HCT116 (cell line): ENCODE measurements at regions not wholly inside any gene's neighbourhood (a gene's known extent, or its start where the extent isn't known, plus 50 kb on each side); places are given as distances from the start of the nearest gene placed in this dataset.

ENCODE experiments used
- ATAC-seq: fragments of 200-7000 bp; cut with Tn5 transposase; 2 replicates; pipeline ENCODE4 v1.9.1; 2020; ENCODE audit warnings: mild to moderate bottlenecking, moderate library complexity
- BruUV-seq: library from RNA; stranded (reverse); fragments of 400-500 nt; replicated peaks from 2 replicates; lab custom pipeline; 2021; lab: Mats Ljungman, UMichigan
- CTCF ChIA-PET: fragments of 300-600 bp; sonication (Branson Sonifier 250); formaldehyde crosslinking; loops from one replicate; lab custom pipeline; 2021; ENCODE audit warnings: antibody characterized with exemption; lab: Charles Lee
- POLR2A ChIA-PET: fragments of 300-600, 350-600 bp; sonication (Branson Sonifier 250); formaldehyde crosslinking; loops from one replicate; lab custom pipeline; 2021; ENCODE audit warnings: antibody characterized with exemption; lab: Charles Lee
- RAD21 ChIA-PET, 2 experiments: fragments of 300-600 bp; sonication (Branson Sonifier 250); formaldehyde crosslinking; loops; one replicate each; lab custom pipeline; 2023; ENCODE audit warnings: low total read pairs in 2 of 2; ENCODE audit not compliant: uncharacterized antibody in 2 of 2, unreplicated experiment in 2 of 2, low non-redundant PET in 1 of 2; lab: Charles Lee
- DNase-seq: peaks from one replicate; pipeline ENCODE4 v3.0.0-alpha.2; 2010; ENCODE audit warnings: low read depth, low spot score
- H2AFZ ChIP-seq: fragments of 200-600 bp; shearing (Covaris generic), sonication (generic); 2 replicates; pipeline ENCODE4 v1.6.1; 2017; ENCODE audit warnings: low read depth, mixed run types, mixed read lengths, antibody characterized with exemption, low read length; ENCODE audit not compliant: poor library complexity, severe bottlenecking
- H3K27ac ChIP-seq: 2 replicates; pipeline ENCODE4 v1.5.1; 2012; ENCODE audit warnings: low read depth, low read length
- H3K27me3 ChIP-seq: fragments of 200-600 bp; sonication (generic); 2 replicates; pipeline ENCODE4 v1.6.1; 2016; ENCODE audit warnings: mixed run types, low read length, mixed read lengths; ENCODE audit not compliant: insufficient read depth
- H3K36me3 ChIP-seq, 2 experiments: fragments of 200-500 bp in 1 of 2; fragments of 200-600 bp in 1 of 2; sonication (Bioruptor generic) in 1 of 2; sonication (generic) in 1 of 2; 2 replicates each; pipeline versions ENCODE4 v1.5.1 to v1.6.1; 2014 to 2016; ENCODE audit warnings: low read length in 2 of 2, inconsistent platforms in 1 of 2, mixed read lengths in 1 of 2, mixed run types in 1 of 2; ENCODE audit not compliant: insufficient read depth in 2 of 2, control insufficient read depth in 1 of 2
- H3K4me1 ChIP-seq, 2 experiments: fragments of 200-600 bp in 1 of 2; sonication (generic) in 1 of 2; 2 replicates each; pipeline versions ENCODE4 v1.5.1 to v1.6.1; 2012 to 2017; ENCODE audit warnings: low read length in 2 of 2, inconsistent platforms in 1 of 2, mild to moderate bottlenecking in 1 of 2, mixed read lengths in 1 of 2, mixed run types in 1 of 2, moderate library complexity in 1 of 2; ENCODE audit not compliant: insufficient read depth in 2 of 2, control insufficient read depth in 1 of 2
- H3K4me2 ChIP-seq: fragments of 200-600 bp; sonication (generic); 2 replicates; pipeline ENCODE4 v1.6.1; 2017; ENCODE audit warnings: mixed run types, low read length, mixed read lengths
- H3K4me3 ChIP-seq, 2 experiments: fragments of 200-600 bp in 1 of 2; sonication (generic) in 1 of 2; replicated peaks in 1 of 2; 2 replicates each; pipeline ENCODE4 v1.5.1; 2011 to 2016; ENCODE audit warnings: low read length in 2 of 2, control low read depth in 1 of 2, low read depth in 1 of 2, mild to moderate bottlenecking in 1 of 2, mixed read lengths in 1 of 2, mixed run types in 1 of 2
- H3K79me2 ChIP-seq: fragments of 200-600 bp; sonication (generic); 2 replicates; pipeline ENCODE4 v1.6.1; 2017; ENCODE audit warnings: mild to moderate bottlenecking, mixed run types, low read length, moderate library complexity, mixed read lengths; ENCODE audit not compliant: insufficient read depth
- H3K9ac ChIP-seq: fragments of 200-600 bp; sonication (generic); 2 replicates; pipeline ENCODE4 v1.6.1; 2016; ENCODE audit warnings: low read length, mixed read lengths
- H3K9me2 ChIP-seq: fragments of 200-600 bp; sonication (generic), shearing (Covaris generic); 2 replicates; pipeline ENCODE4 v1.6.1; 2017; ENCODE audit warnings: mixed run types, mild to moderate bottlenecking, moderate library complexity; ENCODE audit not compliant: insufficient read depth
- H3K9me3 ChIP-seq, 2 experiments: fragments of 200-500 bp in 1 of 2; fragments of 200-600 bp in 1 of 2; sonication (Bioruptor generic) in 1 of 2; sonication (generic) in 1 of 2; 2 replicates each; pipeline ENCODE4 v1.6.1; 2014 to 2017; ENCODE audit warnings: low read length in 2 of 2, mixed read lengths in 2 of 2, inconsistent platforms in 1 of 2, low read depth in 1 of 2, mild to moderate bottlenecking in 1 of 2, mixed run types in 1 of 2, moderate library complexity in 1 of 2; ENCODE audit not compliant: control insufficient read depth in 1 of 2, insufficient read depth in 1 of 2
- H4K20me1 ChIP-seq: fragments of 200-600 bp; sonication (generic), shearing (Covaris generic); 2 replicates; pipeline ENCODE4 v1.6.1; 2017; ENCODE audit warnings: mixed run types, mild to moderate bottlenecking, moderate library complexity; ENCODE audit not compliant: insufficient read depth
- ATF3 ChIP-seq: IDR thresholded peaks from 2 replicates; pipeline ENCODE4 v1.6.1; 2012
- CBX3 ChIP-seq: IDR thresholded peaks from 2 replicates; pipeline ENCODE4 v1.6.1; 2012; ENCODE audit warnings: low read depth
- EGR1 ChIP-seq: IDR thresholded peaks from 2 replicates; pipeline ENCODE4 v1.6.1; 2012; ENCODE audit warnings: low read depth
- ELF1 ChIP-seq: IDR thresholded peaks from 2 replicates; pipeline ENCODE4 v1.6.1; 2012; ENCODE audit warnings: low read depth, borderline replicate concordance
- EZH2phosphoT487 ChIP-seq: fragments of 200-600 bp; IDR thresholded peaks from 2 replicates; pipeline ENCODE4 v1.6.1; 2018; ENCODE audit warnings: antibody characterized with exemption, borderline replicate concordance
- REST ChIP-seq: IDR thresholded peaks from 2 replicates; pipeline ENCODE4 v1.6.1; 2012; ENCODE audit warnings: low read depth
- SIN3A ChIP-seq: IDR thresholded peaks from 2 replicates; pipeline ENCODE4 v1.6.1; 2012; ENCODE audit warnings: low read depth
- SP1 ChIP-seq: IDR thresholded peaks from 2 replicates; pipeline ENCODE4 v1.6.1; 2012; ENCODE audit warnings: low read depth
- SRF ChIP-seq: IDR thresholded peaks from 2 replicates; pipeline ENCODE4 v1.6.1; 2012; ENCODE audit warnings: low read depth
- TCF7L2 ChIP-seq: IDR thresholded peaks from 2 replicates; pipeline ENCODE4 v1.7.0; 2011; ENCODE audit warnings: borderline replicate concordance, inconsistent platforms; ENCODE audit not compliant: insufficient read depth, insufficient read length; ENCODE audit errors: extremely low read depth
- YY1 ChIP-seq: IDR thresholded peaks from 2 replicates; pipeline ENCODE4 v1.6.1; 2011; ENCODE audit warnings: low read length, low read depth, moderate library complexity, mild to moderate bottlenecking; ENCODE audit not compliant: insufficient replicate concordance; ENCODE audit errors: extremely low read depth
- ZBTB33 ChIP-seq: IDR thresholded peaks from 2 replicates; pipeline ENCODE4 v1.6.1; 2011; ENCODE audit warnings: mild to moderate bottlenecking, low read length, moderate library complexity; ENCODE audit not compliant: insufficient replicate concordance; ENCODE audit errors: extremely low read depth
- intact Hi-C: fragments of 100-400 bp; cut with micrococcal nuclease; formaldehyde crosslinking; loops from 2 replicates; pipeline ENCODE4 v1.10.0; 2022
- TF ChIP-seq, protein P1 (sequence below): IDR thresholded peaks from 2 replicates; pipeline ENCODE4 v1.6.1; 2012
- TF ChIP-seq, protein P2 (sequence below), 3 experiments: fragments of 200-600 bp in 1 of 3; sonication (generic) in 1 of 3; IDR thresholded peaks in 2 of 3; conservative IDR thresholded peaks in 1 of 3; 2 replicates each; pipeline ENCODE4 v1.5.1; 2012 to 2017; ENCODE audit warnings: low read depth in 2 of 3, low read length in 2 of 3, antibody characterized with exemption in 1 of 3, borderline replicate concordance in 1 of 3, control low read depth in 1 of 3, mild to moderate bottlenecking in 1 of 3, mixed read lengths in 1 of 3, mixed run types in 1 of 3, moderate library complexity in 1 of 3; ENCODE audit not compliant: insufficient read depth in 1 of 3

- intact Hi-C loops: no loop called here
- no peak for DNase-seq
- RAD21 ChIA-PET: interaction anchor here in 1 of 2 experiments (0.6 kb wide), 1 partner anchor 54 kb away, joined by 3 read pairs; no protein-coding TSS in a partner anchor
Observed at GRCh38 chr15:29978411-29979382, 104.1 kb upstream of the GOLGA8J start.

More at GRCh38 chr15:29978411-29979382, 104.1 kb upstream of the GOLGA8J start:
- Histone ChIP-seq H2AFZ (no peak overlapping the region), H3K79me2 (no peaks in the 10 kb centered on the region), H3K4me2 (no peak overlapping the region), H3K36me3 (no peaks in the 10 kb centered on the region), H3K9ac (no peak overlapping the region), H3K4me3 (no peak overlapping the region), H3K9me2 (no peaks in the 10 kb centered on the region), H3K27ac (no peak overlapping the region), H3K9me3 (no peaks in the 10 kb centered on the region)
- ChIA-PET POLR2A (no interaction called here), CTCF (no interaction called here)
- BruUV-seq: no TSS peak
- TF ChIP-seq, protein P1, sequence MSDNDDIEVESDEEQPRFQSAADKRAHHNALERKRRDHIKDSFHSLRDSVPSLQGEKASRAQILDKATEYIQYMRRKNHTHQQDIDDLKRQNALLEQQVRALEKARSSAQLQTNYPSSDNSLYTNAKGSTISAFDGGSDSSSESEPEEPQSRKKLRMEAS: no peak
- no peak for TF ChIP-seq ELF1
- no peak for TF ChIP-seq YY1
- TF ChIP-seq CBX3: no peak
- TF ChIP-seq ATF3: no peak
- TF ChIP-seq REST: no peak
- TF ChIP-seq EGR1: no peak
- no peak for TF ChIP-seq SIN3A
- TF ChIP-seq, protein P2, sequence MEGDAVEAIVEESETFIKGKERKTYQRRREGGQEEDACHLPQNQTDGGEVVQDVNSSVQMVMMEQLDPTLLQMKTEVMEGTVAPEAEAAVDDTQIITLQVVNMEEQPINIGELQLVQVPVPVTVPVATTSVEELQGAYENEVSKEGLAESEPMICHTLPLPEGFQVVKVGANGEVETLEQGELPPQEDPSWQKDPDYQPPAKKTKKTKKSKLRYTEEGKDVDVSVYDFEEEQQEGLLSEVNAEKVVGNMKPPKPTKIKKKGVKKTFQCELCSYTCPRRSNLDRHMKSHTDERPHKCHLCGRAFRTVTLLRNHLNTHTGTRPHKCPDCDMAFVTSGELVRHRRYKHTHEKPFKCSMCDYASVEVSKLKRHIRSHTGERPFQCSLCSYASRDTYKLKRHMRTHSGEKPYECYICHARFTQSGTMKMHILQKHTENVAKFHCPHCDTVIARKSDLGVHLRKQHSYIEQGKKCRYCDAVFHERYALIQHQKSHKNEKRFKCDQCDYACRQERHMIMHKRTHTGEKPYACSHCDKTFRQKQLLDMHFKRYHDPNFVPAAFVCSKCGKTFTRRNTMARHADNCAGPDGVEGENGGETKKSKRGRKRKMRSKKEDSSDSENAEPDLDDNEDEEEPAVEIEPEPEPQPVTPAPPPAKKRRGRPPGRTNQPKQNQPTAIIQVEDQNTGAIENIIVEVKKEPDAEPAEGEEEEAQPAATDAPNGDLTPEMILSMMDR (IDR thresholded peaks at IDR 0.05 in 2 of 3, conservative IDR thresholded peaks at IDR 0.05 in 1 of 3; ENCODE audit: borderline replicate concordance in 1 of 3, insufficient read depth in 1 of 3, low read depth in 2 of 3, low read length in 2 of 3): no peak
- TF ChIP-seq SP1: no peak
- no peak for TF ChIP-seq EZH2phosphoT487
- no peak for TF ChIP-seq SRF
- TF ChIP-seq TCF7L2: no peak
- TF ChIP-seq ZBTB33: no peak
- TF ChIP-seq, all 23 proteins: peak for 0
- H3K4me1 ChIP-seq: no peaks in the 10 kb centered on the region
- H3K27me3 ChIP-seq: no peaks in the 10 kb centered on the region
- no peak for ATAC-seq
- no peaks in the 10 kb centered on the region for H4K20me1 ChIP-seq
